ENCODE measurements at regions not wholly inside any gene's neighbourhood (a gene's known extent, or its start where the extent isn't known, plus 50 kb on each side); places are given as distances from the start of the nearest gene placed in this dataset.

DNA sequence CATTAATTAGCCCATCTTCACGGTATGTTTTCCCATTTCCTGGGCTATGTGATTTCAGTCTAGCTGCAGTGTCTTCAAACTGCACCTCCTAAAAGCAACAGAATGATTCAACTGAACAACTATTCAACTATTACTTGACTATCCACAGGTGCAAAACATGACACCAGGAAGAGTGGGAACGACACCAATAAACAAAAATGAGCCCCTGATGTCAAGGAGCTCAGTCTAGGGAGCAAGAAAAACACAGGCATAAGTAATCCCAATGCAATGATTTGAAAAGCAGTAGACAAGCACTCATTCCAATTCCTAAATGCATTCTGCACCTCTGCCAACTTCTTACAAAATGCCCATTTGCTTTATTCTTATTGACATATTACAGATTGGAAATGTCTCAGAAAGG lies 285.6 kb downstream of the ETS1 start:
- no peak for DNase-seq (ENCODE audit: low read depth, low spot score)

DNA sequence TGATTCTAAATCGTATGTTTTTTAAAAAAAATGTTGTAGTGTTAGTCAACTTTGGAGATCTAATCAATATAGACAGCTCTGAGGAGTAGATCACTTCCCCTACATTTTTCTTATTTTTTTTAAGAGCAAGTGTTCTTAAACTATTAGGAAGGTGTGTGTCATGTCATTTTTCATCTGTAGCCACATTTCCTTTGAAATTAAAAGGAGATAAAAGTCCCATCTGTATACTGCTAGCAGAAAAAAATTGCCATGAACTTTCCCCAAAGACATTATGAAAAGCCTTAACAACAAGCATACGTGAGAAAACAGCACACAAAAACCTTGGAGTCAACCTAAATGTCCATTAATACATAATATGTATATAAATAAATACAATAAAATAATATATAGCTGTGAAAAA lies 286.6 kb downstream of the ETS1 start:
- DNase-seq (ENCODE audit: low read depth, low spot score) = no peak

- no peak for DNase-seq (ENCODE audit: low read depth, low spot score)
These were observed 288.1 kb downstream of the ETS1 start for GRCh38 chr11:128299132-128299726.

DNA sequence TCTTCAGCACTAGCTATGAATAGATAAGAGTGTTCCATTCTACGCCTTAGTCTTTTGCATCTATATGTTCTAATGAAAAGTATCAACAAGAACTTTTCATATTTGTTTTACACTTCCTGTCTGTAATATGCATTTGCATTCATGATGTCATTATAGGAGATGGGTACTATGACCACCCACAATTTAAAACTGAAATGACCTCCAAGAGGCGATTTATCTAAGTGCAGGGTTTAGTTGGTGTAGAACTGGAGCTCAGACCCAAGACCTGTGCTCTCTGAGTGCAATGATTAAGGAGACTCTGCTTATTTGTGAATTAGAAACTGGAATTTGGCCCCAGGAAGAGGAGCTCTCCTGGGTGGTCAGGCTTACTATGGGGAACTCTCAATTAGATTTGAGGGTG lies 289.1 kb downstream of the ETS1 start:
- no peak for DNase-seq (ENCODE audit: low read depth, low spot score)

- DNase-seq (ENCODE audit: low read depth, low spot score) = no peak
These were observed 289.6 kb downstream of the ETS1 start for GRCh38 chr11:128297805-128298204.

- DNase-seq (ENCODE audit: low read depth, low spot score) = no peak
These were observed 290.2 kb downstream of the ETS1 start for GRCh38 chr11:128297091-128297651.

DNA sequence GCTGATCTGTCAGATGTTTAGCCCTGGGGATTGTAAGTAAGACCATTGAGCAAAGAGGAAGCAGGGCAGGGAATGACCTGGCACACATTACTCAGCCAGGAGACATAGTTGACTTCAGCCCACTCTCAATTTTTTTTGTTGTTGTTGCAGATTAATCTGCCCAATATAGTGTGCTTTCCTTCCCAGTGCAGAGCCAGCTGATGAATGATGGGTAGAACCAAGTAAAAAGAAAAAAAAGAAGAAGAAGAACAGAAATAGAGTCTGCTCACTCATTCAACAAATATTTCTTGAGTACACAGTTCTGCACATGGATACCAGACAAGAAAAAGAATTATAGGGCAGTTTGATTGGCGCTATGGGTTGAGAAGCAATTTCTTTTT lies 292.7 kb downstream of the ETS1 start:
- DNase-seq (ENCODE audit: low read depth, low spot score) = peak; percentile 15

GRCh38 chr11:128294001-128294670 lies 293.2 kb downstream of the ETS1 start:
- DNase-seq (ENCODE audit: low read depth, low spot score) = no peak

GRCh38 chr11:128291835-128292234 lies 295.5 kb downstream of the ETS1 start:
- no peak for DNase-seq (ENCODE audit: low read depth, low spot score)

DNA sequence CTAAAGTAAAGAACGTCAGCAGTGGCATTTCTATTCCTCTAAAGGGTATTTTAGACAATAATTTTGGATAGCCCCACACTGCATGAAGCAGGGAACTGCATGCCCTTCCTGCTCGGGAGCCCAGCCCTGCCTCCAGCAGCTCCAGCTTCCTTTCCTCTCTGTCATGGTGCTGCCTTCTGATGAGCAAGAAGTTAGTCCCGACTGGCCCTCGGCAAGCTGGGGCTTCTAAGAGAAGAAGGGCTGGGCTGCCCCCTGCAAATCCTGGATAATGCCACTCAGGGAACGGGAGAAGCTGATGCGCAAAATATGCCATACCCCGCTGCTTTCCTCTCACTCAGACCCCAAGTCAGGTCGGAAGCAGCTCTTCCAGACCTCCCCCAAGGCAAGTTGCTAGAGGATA lies 296.4 kb downstream of the ETS1 start:
- DNase-seq (ENCODE audit: low read depth, low spot score) = no peak

- DNase-seq (ENCODE audit: low read depth, low spot score) = peak; percentile 82
These were observed 297.1 kb downstream of the ETS1 start for GRCh38 chr11:128290106-128290840.

DNA sequence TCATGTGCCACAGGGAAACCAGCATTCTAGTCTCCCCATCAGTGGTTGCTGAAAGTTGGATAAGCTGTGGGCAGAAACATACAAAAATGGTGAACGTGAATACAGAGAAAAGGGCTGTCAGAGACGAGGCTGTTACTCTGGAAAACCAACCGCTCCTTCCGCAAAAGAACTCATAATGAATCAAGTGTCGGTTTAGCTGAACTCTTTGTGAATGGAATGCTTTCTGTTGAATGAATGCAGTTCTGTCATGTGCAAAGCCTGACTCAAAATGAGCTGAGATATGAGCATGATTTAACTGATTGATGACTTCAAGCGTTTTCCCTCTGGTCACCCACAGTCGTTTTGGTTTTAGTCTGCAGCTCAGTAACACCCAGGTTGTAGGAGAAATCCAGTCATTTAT lies 298.3 kb downstream of the ETS1 start:
- peak; percentile 23 for DNase-seq (ENCODE audit: low read depth, low spot score)

DNA sequence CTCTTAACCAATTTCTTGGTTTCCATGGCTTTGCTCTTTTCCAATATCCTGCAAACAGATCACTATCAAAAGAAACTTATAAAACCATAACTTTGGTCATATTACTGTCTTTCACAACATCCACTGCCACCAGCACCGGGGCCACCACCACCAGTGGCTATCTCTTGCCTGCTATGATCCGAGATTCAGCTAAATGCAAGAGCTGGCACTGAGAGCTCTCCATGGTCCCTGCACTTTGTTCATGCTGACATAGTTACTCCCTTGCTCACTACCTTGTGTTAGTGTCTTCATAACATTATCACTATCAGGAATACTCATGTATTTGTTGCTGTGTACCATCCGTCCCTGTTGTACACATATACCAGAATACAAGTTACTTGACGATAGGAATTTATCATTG lies 299.0 kb downstream of the ETS1 start:
- peak; percentile 33 for DNase-seq (ENCODE audit: low read depth, low spot score)

GRCh38 chr11:128285321-128285720 lies 302.0 kb downstream of the ETS1 start:
- DNase-seq (ENCODE audit: low read depth, low spot score) = no peak

DNA sequence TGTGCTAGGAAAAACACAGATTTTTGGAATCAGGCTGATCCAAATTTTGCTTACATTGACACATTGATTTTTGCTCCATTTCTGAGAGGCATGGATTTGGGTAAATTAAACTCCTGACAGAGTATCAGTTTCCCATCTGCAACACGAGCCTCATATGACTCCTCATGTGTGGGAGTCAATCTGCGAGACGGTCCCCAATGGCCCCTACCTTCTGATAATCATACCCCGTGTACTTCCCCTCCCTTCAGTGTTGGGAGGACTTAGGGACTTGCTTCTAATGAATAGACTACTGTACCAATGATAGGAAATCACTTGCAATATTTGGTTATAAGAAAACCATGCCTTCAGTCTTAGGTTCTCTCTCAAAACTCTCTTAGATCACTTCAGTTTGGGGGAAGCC lies 302.7 kb downstream of the ETS1 start:
- no peak for DNase-seq (ENCODE audit: low read depth, low spot score)

DNA sequence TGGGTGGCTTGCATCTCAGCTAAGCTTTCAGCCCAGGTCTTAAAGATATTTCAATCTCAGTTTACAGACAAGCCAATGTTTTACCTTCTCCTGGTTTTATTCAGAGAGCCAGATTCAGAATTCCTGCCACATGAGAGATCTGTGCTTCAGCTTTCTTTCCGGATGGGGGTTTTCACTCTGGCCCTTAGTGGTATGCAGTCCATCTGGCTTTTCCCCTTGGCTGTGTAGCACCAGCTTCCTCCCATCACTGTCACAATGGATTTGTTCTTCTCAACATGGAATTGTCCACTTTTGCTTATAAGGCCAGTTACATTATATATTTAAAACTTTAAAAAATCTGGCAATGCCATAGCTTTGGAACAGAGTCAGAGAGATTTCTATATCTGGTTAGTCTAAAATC lies 303.9 kb downstream of the ETS1 start:
- no peak for DNase-seq (ENCODE audit: low read depth, low spot score)

DNA sequence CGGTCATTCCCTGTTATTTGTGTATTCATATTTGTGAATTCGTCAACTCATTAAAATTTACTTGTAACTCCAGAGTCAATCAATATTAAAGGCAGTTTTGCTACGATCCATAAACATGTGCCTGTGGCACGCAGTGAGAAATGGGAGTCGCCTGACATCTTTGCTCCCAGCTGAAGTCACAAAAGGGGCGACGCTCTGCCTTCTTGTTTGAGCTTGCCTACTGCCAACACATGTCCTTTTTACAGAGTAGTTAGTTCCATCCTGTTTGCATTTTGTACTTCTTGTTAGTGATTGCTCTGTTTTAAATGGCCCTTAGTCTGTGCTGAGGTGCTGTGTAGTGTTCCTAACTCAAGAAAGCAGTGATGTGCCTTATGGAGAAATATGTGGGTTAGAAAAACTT lies 305.3 kb downstream of the ETS1 start:
- no peak for DNase-seq (ENCODE audit: low read depth, low spot score)

DNA sequence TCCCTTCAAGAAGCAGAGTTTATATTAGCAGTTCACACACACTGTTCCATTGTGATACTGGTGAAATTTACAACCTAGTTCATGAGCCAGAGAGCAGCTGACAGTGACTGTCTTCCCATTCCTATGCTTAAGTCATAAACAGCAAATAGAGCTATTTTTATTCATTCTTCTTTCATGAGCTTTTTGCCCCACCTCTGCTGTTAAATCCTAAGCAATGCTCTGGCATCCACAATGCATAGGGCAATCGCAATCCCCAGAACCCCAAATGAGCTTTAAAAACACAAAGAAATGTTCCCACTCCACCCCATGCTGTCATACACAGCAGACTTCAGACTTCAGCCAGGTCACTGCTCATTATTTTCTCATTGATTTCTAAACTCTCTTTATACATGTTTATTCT lies 307.5 kb downstream of the ETS1 start:
- no peak for DNase-seq (ENCODE audit: low read depth, low spot score)

DNA sequence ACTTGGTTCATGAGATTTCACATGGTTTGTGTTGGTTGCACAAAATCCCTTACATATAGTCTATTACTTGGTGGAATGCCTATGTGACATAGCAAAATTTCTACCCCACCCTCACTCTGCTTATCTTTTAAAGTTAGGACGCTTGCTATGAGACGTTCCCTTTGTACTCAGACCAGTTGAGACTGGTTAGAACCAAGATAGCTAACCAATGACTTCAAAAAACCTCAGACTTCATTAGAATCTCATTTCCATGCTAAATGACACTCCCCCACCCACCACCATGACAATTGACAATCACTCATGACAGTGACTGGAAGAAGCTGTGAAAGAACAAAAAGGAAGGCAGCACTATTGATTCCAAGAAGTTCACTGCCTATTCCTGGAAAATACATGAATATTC lies 313.6 kb downstream of the ETS1 start:
- DNase-seq (ENCODE audit: low read depth, low spot score) = no peak

DNA sequence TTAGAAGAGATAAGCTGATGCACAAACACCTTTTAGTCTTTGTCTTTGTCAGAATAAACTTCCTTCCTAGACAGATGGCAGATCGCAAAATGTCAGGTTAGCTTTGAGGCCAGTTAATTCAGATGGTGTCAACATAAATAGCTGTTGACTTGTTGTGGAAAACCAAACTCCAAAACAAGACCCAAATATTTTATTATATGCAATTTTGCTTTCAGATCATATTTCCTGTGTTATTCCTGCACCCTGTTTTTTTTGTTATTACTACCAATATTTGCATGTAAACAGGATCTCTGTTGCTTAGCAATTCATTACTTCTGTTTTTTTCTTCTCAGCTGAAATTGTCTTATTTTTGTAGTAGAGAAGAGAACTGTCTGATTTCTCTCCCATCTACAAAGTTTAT lies 316.0 kb downstream of the ETS1 start:
- no peak for DNase-seq (ENCODE audit: low read depth, low spot score)

GRCh38 chr11:128269466-128269865 lies 317.9 kb downstream of the ETS1 start:
- no peak for DNase-seq (ENCODE audit: low read depth, low spot score)

DNA sequence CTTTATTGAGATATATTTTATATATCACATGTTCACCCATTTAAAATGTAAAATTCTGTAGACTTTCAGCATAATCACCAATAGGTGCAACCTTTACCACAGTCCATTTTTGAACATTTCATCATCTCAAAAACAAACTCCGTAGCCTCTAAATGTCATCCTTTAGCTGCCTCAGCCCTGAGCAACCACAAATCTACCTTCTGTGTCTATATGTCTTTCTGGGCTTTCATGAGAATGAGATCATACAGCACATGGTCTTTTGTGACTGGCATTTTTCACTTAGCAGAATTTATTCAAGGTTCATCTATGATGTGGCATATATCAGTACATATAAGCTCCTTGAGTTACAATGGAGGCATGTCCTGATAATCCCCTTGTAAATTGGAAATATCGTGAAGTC lies 320.5 kb downstream of the ETS1 start:
- DNase-seq (ENCODE audit: low read depth, low spot score) = no peak
